Stimulated activated CD8-positive, alpha-beta memory T cell treated with anti-CD3 and anti-CD28 coated beads, Interleukin-4, amount 100 ng/mL, for 24 hours (primary cell): ENCODE measurements at regions not wholly inside any gene's neighbourhood (a gene's known extent, or its start where the extent isn't known, plus 50 kb on each side); places are given as distances from the start of the nearest gene placed in this dataset.
"Not testable (repeated sequence)": the region's sequence is repeated elsewhere in the genome, so short reads cannot be mapped to it uniquely, and the experiment has no call there.

Experiments used
- DNase-seq: peaks from one replicate; pipeline ENCODE4 v3.0.0-alpha.2; 2020; ENCODE audit warnings: low read depth

DNA sequence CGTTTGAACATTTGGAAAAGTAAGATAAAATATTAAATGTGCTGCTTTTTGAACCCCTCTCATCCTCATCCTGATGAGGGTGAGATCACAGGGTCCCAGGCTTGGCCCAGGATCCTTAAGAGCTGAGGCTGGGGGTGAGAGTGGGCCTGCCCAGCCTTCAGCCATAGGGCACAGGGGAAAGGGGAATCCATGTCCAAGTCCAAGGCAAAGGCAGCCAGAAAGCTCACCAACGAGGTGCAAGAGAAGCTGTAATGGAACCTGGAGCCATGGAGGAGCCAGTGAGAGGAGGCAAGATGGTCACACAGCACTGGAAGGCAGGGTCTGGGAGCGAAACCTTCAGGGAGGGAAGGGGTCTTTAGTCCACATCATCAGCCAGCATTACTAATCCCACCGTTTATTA is 191.9 kb downstream of the RRAGC start:
- no peak for DNase-seq

DNA sequence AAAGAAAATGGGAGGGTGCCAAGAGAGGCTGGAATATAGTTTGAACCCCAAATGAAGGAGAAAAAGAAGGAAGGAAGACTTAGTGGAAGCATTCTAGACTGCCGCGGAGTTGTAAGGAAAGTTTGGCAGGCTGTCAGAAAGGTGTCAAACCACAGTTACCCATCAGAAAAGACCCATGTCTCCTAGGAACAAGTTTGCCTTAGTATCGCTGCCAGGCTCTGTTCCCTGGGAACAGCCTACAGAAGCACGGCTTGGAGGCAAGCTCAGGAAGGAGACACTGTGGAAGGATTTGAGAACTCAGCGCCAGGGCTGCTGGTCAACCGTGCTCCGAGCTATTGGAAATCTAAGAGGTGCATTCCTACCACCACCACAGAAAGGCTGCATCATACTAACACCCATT is 197.4 kb downstream of the RRAGC start:
- DNase-seq: no peak

DNA sequence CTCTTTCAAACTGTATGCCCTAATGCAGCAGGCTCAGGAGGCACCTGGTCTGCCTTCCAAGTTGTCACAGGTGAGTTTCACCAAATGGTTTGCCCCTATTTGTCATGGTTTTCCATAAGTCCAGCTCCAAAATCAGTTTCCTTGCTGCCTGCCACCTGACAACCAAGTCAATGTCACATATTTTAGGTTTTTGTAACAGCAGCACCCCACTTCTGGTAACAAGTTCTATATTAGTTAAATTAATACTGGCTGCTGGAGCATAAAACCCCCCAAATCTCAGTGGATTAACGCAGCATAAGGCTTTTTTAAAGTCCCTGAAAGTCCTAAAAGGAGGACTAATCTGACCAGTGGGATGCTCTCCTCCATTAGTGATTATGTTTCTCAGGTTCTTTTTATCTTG is 200.7 kb downstream of the RRAGC start:
- DNase-seq: no peak

DNA sequence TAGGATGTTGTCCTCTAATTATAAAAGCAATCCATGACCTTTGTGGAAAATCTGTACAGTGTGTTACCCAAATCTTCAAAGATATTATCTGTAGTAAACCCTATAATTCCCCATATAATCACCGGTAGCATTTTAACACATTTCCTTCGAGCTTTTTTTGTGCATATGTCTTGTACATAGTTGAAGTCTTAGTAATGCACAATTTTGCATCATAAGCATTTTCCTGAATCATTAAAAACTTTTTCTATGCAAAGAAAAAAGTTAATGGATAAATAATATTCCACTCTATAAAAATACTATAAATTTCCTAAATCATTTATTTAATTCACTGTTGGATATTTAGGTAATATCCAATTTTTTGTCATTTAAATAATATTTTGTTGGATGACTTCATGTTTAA is 201.7 kb downstream of the RRAGC start:
- no peak for DNase-seq

DNA sequence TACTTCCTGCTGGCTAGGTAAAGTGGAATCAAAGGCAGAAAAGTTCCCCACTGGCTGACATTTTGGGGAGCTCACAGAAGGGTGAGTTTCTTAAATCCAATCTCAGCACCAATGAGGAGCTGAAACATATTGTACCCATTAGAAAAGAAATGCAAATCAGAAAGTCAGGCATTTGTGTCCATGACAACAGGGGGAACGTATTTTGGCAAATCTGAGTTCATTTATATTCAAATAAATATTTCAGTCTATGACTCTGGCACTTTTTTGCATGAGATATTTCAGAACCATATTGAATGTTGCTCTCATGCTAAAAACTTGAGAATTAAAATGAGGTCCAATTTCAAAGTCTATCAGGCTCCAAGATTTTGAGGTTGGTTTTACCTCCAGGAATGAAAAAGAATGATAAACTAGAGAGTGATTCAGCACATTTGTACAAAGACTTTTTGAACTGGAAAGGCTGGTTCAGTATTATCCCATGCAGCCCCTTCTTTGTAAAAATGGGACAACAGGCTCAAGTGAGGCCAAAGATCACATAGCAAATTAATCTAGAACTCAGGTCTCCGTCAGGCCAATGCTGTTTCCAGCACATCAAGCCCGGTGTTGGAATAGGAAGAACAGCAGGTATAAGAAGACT is 202.2 kb downstream of the RRAGC start:
- no peak for DNase-seq

DNA sequence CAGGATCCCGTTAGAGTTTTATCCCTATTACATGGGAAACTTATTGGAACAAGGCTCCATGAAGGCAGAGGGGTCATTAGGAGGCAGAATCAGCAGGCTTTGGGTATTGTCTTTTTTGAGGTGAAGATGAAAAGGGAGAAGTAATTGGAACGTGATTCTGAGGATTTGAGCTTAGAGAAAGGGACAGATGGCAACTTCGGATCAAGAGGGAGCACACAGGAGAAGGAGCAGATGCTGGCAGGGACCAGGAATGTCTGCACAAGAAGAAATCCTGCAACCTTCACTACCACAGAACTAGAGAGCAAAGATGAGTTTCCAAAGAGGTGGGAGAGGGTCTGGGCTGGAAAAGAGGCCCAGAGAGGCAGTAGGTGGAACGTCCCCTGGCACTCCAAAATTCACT is 202.8 kb downstream of the RRAGC start:
- no peak for DNase-seq

DNA sequence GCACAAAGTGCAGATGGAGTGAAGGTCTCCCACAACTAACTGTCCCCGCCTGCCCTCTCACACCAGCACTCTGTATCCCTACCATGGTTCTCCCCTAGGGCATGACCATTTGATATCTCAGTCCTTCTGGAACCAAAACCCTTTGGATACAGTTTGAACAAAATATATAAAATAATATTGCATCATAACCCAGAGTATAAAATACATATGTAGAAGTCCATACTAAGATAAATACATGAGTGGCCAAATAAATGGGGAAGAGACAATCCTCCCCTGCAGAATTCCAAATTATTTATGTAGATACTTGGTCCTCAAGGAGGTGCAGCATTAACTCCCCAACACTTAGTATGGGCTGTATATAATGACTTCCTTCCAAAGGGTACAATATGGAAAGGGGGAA is 207.4 kb downstream of the RRAGC start:
- no peak for DNase-seq

DNA sequence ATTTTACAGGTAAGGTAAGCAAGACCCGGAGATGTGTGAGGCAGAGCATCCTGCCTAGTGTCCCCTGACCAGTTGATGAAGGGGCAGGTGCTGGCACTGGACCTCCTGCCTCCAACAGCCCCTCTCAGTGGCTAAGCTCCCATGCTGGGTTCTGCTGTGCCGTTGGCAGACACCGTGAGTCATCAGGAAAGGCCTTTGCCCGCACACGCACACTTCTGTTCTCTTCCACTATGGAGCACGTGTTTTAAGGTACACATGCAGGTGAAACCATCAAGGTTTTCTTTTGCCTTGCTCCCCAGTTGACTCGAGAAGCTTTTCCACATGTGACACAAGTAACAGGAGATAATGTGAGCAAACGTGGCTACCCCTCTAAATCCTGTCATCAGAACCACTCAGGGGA is 207.9 kb downstream of the RRAGC start:
- DNase-seq: no peak

DNA sequence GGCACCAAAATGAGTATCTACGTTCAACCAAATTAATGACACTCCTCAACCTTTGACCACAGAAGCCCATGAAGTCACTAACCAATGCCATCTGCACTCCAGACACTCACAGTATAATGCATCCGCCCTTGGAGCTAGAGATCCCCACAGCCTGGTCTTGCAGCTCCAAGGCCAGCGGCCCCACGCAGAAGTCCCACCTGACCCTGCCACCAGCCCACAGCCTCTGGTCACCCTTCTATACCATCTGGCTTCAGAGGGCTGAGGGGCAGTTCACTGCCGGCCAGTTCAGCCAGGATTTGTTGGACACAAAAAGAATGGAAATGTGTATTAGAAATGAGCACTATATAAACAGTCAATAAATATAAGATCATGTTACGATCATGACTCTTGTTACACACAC is 211.2 kb downstream of the RRAGC start:
- DNase-seq: no peak

DNA sequence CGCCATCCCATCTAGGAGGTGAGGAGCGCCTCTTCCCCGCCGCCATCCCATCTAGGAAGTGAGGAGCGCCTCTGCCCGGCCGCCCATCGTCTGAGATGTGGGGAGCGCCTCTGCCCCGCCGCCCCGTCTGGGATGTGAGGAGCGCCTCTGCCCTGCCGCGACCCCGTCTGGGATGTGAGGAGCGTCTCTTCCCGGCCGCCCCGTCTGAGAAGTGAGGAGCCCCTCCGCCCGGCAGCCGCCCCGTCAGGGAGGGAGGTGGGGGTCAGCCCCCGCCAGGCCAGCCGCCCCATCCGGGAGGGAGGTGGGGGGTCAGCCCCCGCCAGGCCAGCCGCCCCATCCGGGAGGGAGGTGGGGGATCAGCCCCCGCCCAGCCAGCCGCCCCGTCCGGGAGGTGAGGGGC is 212.2 kb downstream of the RRAGC start:
- DNase-seq: not testable (repeated sequence)

DNA sequence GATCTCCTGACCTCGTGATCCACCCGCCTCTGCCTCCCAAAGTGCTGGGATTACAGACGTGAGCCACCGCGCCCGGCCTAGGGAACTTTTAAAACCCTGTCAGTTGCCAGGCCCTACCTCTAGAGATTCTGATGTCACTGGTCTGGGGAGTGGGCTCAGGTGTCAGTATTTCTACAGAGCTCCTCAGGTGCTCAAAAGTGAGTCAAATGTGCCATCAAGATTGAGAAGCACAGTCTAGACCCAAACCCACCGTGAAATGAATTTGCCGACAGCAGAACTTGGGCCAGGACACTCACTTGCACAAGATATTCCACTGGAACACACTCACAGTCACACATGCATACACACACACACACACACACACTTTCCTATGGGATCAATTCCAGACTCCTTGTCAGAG is 215.5 kb downstream of the RRAGC start:
- no peak for DNase-seq

DNA sequence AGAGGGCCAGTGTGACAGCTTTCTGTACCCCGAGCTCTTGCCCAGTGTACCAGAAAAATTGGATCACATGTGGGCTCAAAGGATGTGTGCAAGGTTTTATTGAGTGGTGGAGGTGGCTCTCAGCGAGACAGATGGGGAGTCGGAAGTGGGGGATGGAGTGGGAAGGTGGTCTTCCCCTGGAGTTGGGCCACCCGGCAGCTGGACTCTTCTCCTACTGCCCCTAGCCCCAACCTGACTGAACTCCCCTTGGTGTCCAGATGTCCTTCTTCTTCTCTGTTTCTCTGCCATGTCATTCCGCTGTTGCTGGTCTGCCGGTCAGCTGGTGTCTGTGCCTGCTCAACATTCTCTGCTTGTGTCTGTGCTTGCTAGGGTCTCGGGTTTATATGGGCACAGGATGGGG is 217.9 kb downstream of the RRAGC start:
- DNase-seq: no peak

DNA sequence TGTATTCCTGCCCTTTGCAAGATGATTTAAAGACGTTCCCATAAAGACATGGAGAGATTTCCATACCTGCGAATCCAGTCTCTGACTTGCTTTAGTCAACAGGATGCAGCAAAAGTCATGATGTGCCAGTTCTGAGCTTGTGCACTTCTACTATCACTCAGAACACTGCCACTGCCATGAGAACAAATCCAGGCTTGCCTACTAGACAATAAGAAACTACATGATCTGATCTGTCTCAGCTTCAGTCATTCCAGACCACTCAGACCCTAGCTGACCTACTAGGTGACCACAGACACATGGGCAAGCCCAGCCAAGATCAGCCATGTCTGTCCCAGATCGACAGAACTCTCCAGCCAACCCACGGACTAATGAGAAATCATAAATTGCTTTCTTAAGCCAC is 219.2 kb downstream of the RRAGC start:
- DNase-seq: no peak

DNA sequence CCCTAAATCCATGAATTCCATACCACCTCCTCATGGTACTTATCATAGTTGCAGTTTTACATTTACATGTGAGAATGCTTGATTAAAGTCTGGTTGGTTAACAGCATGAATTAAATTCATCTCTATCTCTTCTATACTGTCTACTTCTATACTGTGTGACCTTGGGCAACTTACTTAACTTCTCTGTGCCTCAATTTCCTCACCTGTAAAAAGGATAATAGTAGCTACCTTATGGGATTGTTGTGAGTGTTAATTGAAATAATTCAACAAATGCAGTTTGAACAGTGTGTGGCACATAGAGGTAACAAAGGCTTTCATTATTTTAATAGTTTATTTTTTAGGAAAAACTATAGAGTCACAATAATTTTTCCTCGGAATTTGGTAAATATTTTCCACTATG is 231.3 kb downstream of the RRAGC start:
- no peak for DNase-seq

DNA sequence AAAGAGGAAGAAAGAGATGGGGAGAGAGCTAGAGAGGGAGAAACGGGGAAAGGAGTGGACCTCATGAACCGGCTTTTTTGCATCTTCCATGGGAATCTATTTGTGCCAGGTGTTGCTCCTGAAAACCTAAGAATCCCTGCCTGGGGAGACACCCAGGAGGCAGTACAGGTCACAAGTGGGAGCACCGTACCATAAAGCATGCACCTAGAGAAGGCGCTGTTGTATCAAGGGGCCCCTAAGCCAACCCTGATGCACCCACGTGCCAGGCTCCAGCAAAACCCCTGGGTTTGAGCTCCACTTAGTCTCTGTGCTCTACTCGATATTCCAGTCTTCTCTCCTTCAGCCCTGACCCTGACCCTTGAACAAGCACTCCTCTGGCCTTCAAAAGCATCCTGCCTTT is 233.6 kb downstream of the RRAGC start:
- no peak for DNase-seq

DNA sequence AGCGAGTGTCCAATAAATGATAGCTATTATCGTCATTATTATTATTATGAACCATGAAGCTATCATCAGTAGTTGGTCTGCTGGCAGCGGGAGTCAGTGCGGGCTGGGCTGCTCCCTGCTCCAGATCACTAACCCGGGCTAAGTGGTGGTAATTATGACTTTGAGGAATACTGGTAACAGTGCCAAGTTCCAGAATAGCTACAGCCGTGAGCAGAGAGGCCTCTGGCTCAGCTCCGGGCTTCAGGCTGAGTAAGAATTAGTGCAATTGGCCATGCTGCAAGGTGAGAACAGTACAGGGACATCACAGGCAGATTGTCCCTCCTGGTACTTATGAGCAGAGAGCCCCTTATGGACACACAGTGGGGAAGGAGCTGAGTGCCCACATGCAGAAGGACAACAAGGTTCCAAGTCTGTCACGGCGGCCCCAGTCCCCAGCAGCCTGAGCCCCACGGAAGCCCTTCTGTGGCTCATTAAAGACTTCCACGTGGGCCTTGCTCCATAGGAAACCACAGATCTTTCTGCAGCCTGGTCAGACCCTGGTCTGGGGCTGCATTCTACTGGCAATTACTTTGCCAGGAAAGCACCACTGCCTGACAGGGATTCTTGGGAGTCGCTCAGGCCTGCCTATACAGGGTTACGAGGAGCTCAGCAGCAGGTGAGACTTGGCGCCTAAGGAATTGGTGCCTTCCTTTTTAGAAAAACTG is 235.1 kb downstream of the RRAGC start:
- no peak for DNase-seq

DNA sequence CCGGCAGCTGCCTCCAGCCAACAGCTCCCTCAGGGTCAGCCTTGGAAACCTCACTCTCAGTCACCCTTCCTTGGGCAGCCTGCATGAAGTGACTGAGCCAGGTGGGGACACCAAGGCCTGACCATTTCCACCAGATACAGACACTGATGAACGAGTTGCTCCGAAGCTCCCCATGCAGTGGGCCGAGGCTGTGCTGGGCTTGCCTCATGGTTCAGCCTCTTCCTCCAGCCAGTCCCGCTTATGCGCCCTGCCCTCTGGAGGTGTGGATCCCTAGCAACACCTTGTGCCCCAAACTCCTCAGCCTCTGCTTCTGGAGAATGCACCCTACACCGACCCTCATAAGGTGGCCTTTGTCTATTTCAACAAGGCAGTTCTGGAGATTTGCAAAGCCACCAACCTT is 236.0 kb downstream of the RRAGC start:
- DNase-seq: no peak

DNA sequence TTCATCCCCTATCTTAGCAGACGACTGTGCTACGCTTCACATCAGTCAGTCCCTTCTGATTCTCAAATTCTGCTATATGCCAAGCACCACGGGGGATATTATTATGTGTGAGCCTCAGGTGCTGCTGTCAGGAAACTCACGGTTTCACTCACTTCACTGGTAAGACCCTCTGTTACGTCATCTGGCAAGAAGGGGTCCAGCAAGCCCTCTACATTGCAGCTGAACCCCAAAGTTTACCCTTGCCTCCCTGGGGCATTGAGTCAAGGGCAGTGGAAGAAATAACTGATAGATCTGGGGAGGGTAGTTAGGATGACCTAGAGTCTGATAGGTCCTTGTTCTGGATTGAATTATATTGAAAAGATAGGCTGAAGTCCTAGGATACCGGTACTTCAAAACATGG is 237.4 kb downstream of the RRAGC start:
- DNase-seq: no peak

DNA sequence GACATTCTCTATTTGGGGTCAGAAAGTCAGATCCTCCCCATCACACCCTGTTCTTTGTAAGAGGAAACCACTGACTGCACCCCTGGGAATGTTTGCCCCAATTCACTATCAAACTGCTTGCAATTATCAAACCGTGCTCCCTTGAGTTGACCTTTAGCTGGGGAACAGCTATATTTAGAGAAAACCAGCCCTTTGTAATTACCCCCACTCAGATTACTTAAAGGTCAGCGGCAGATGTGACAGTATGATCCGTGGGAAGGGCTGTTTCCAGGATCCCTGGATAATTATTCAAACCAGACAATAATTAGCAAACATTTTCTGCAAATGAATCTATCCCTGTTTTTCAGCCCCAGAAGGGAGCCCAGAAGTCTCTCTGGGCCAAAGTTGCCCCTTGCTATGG is 242.7 kb downstream of the RRAGC start:
- DNase-seq: no peak

DNA sequence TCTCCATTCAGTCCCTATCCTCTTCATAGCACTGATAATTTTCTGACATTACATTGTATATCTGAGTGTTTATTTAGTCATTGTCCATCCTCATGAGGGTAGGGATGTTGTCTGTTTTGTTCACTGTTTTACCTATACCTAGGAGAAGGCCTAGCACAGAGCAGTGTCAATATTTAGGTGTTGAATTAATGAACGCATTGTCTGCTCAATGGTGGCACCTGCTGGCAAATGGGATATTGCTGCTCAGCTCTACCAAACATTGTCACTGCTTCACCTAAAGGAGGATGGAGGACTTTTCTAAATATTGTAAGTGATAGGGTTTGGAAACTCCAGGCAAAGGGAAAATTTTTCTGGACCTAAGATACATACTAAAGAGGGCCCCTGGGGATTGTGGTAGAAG is 243.9 kb downstream of the RRAGC start:
- no peak for DNase-seq

DNA sequence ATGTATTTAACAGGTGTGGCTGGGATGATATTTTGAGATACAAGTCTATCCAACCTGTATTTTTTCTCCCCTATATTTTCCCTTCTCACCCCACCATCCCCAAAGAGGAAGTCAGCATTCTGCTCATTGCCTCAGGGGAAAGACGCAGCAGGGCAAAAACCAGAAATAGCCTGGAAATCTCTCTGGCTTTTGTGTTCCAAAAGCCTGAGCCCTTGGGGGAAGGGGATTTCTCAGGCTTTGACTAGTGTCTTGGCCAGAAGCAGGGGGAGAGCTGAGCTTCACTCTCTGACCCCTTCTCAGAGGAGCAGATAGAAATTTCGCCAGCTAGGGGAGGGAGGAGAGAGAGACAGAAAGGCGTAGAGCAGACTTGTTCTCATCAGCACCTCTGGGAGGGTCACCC is 244.7 kb downstream of the RRAGC start:
- no peak for DNase-seq

DNA sequence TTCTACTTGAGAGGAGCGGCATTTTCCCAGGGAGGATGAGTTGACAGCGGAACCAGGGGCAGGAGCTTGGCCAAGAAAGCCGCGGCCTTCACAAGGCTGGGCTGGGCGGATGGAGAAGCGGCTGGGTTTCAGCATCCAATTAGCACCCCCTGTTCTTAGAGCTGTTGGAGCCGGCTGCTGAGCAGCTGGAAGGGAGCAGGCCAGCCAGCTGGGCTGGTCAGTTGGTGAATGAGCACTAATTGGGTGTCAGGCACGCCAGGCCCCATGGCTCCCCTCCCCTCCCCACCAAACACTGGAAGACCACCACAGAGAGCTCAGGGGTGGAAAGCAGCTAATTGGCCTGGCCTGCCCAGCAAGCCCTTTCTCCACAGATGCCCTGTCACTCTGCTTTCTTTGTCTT is 245.6 kb downstream of the RRAGC start:
- DNase-seq: no peak

DNA sequence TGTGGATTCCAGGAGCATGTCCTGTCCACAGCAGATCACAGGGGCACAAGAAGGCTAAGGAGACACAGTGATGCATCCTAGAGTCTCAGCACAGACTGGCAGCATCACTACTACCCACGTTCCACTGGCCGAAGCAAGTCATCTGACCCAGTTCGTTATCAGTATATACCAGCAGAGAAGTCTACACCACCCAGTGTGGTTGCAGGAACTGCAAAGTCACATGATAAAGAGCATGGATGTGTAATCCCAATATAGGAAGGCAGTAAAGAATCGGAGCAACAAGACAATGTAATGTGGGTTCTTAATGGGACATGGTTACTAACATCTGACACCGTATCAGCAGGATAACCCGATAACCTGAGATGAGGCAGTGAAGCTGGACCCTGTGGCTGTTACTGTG is 246.6 kb downstream of the RRAGC start:
- DNase-seq: no peak

DNA sequence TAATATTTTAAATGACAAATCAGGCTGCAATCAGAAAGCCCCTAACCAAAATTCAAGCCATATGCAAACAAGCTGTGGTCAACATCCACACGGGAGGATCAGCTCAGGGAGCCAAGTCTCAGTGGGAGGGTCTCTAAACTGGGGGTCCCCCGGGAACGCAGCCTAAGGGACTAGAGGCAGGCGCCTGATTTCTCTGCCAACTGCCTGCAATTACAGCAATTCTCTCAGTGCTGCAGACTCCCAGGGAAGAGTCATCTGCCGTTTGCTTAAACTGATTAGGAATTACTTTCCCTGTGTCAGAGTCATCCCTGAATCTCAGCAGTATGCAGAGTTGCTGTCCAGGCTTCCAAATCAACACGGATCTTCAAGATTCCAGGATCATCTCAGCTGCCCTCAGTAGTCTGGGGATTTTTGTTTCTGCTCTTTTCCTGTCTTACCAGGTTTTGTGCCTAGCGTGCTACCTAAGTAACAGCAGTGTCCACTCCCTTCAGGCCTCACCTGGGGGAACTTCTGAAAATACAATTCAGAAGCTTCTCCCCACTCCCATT is 247.8 kb downstream of the RRAGC start:
- DNase-seq: no peak
